ENCODE measurements at regions not wholly inside any gene's neighbourhood (a gene's known extent, or its start where the extent isn't known, plus 50 kb on each side); places are given as distances from the start of the nearest gene placed in this dataset.
"Not testable (repeated sequence)": the region's sequence is repeated elsewhere in the genome, so short reads cannot be mapped to it uniquely, and the experiment has no call there.

GRCh38 chr3:75962054-75962453 is 176.7 kb upstream of the ZNF717 start:
- not testable (repeated sequence) for TF ChIP-seq CTCF (conservative IDR thresholded peaks at IDR 0.05); EZH2 (IDR thresholded peaks at IDR 0.05; ENCODE audit: low read depth)

All from PC-9 (cell line).